Glomerular visceral epithelial cell (primary cell): ENCODE measurements at regions not wholly inside any gene's neighbourhood (a gene's known extent, or its start where the extent isn't known, plus 50 kb on each side); places are given as distances from the start of the nearest gene placed in this dataset.

ENCODE experiments used
- DNase-seq: peaks from one replicate; pipeline ENCODE4 v3.0.0-alpha.2; 2016; ENCODE audit errors: extremely low spot score

GRCh38 chr7:117972606-117973005, 99.4 kb upstream of the CTTNBP2 start:
- DNase-seq = no peak

DNA sequence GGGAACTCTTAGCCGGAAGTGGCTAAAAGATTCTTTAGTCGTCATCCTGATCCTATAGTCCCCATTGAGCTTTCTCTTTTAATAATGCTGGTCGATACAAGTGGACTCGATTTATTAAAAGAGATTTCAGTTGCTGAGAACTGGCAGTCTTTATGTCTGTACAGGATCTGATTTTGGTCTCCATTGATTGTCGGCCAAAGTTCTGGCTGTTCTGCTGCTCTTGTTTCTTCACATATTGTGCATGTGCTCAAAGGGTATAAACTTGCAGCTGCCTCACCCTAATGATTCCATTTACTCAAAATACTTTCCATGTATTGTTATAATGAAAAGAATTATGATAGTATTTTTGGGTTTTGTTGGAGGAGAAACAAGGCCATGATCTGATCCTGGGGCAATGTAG, 100.7 kb upstream of the CTTNBP2 start:
- no peak for DNase-seq

- DNase-seq = no peak
Measured at GRCh38 chr7:117974891-117975290, 101.7 kb upstream of the CTTNBP2 start.

- DNase-seq = no peak
Measured at GRCh38 chr7:117975476-117975875, 102.2 kb upstream of the CTTNBP2 start.

- DNase-seq = no peak
Measured at GRCh38 chr7:117979954-117980497, 106.8 kb upstream of the CTTNBP2 start.

GRCh38 chr7:117982071-117983055, 109.1 kb upstream of the CTTNBP2 start:
- no peak for DNase-seq

DNA sequence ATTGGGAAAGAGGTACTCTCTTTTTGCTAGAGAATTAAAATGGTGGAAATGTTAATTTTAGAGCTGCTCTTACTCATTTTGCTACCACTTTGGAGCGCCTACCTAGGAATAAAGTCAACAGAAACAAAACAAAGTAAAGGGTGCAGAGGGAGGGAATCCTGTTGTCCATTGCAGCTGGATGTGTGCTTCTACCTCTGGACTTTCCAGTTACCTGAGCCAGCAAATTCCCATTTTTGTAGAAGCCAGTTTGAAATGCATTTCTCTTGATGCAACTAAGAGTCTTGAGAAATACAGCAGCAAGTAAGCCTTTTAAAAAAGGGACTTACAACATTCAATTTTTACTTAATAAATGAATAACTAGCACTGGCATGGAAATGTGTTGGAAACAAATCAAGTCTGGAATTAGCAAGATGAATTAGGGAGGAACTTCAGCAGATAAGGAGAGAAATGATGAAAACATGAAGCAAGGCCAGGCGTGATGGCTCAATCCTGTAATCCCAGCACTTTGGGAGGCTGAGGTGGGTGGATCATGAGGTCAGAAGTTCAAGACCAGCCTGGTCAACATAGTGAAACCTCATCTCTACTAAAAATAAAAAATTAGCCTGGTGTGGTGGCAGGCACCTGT, 113.5 kb upstream of the CTTNBP2 start:
- no peak for DNase-seq

- no peak for DNase-seq
Measured at GRCh38 chr7:117990834-117991233, 117.6 kb upstream of the CTTNBP2 start.

GRCh38 chr7:117992635-117993376, 119.6 kb upstream of the CTTNBP2 start:
- DNase-seq = no peak

GRCh38 chr7:117993377-117994003, 120.2 kb upstream of the CTTNBP2 start:
- peak; percentile 62 for DNase-seq

GRCh38 chr7:117995850-117996650, 122.8 kb upstream of the CTTNBP2 start:
- DNase-seq = peak; percentile 54

- DNase-seq = peak; percentile 69
Measured at GRCh38 chr7:117997862-117998825, 124.9 kb upstream of the CTTNBP2 start.

DNA sequence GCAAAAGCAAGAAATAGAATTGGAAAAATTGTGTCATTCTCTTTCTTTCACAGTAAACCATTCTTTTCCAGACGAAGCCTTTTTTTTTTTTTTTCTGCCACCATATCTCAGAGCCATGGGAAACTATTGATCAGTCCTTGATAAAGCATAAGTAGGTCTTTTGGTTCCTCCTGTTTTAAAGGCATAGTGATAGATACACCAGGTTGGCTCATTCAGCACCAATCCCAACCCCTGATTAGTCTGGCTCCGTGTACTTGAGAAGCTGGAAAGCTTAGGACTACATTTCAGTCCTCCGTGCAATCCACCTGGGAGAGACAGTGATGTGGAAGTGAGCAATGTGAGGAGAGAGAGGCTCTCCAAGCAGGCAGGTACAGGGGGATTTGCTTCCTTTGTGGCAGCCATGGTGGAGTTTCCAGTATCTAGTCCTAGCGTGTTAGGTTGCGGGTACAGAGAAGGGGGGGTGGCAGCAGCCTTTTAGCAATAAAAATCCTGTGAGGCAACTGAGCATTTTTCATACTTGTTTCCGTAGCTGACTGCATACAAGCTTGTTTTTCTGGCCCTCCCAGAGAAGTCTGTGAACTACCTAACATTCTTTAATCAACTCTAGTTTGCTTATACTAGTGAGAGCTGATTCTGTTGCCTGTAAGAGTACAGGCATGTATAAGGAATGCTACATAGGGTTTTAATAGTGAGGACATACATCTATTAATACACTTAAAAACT, 127.4 kb upstream of the CTTNBP2 start:
- no peak for DNase-seq

GRCh38 chr7:118003476-118003875, 130.2 kb upstream of the CTTNBP2 start:
- DNase-seq = no peak

DNA sequence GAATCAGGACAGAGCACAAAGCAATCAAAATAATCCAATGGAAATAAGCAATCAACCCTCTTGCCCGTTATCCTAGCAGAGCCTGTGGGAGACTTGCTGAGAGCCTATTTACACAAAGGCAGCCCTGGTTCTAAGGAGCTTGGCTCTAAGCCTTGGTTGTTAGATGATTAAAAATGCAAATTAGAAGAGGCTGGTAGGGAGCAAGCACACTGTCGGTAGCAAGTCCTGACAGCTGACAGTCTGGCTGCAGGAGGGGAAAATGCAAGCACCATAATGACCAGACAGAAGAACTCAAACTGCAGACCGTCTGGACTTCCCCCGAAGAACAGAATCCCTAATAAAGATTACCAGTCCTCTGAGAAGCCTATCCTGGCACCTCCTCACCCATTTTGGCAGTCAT, 131.8 kb upstream of the CTTNBP2 start:
- DNase-seq = no peak

- DNase-seq = no peak
Measured at GRCh38 chr7:118006979-118007378, 133.7 kb upstream of the CTTNBP2 start.

DNA sequence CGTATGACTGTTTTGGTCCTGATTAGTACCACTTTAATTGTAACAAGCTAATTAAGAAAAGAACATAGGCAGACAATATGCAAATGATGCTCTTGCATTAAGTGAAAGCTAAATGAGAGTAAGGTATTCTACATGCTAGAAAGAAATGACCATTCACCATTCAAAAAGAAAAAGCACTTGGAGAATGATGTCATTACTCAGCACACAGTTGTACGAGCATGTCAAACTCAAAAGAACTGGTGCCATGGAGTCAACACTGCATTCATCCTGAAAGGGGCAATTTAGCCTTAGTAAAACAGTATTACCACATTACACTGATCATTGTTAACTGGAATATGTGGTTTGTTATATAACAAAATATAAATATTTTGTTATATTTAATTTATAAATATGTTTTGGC, 136.2 kb upstream of the CTTNBP2 start:
- no peak for DNase-seq

GRCh38 chr7:118011652-118012051, 138.4 kb upstream of the CTTNBP2 start:
- no peak for DNase-seq
